GM12878 (cell line): ENCODE measurements at regions not wholly inside any gene's neighbourhood (a gene's known extent, or its start where the extent isn't known, plus 50 kb on each side); places are given as distances from the start of the nearest gene placed in this dataset.

Experiments
- ATAC-seq: fragments of 200-7000 bp; cut with Tn5 transposase; 3 replicates; pipeline ENCODE4 v1.9.1; 2020; ENCODE audit warnings: mild to moderate bottlenecking, moderate library complexity
- BruUV-seq: library from RNA; stranded (reverse); fragments of 400-500 nt; replicated peaks from 2 replicates; lab custom pipeline; 2021; lab: Mats Ljungman, UMichigan
- CTCF ChIA-PET: fragments of 300-600 bp; sonication (Branson Sonifier 250); formaldehyde crosslinking; extraction: SDS; loops from one replicate; lab custom pipeline; 2021; ENCODE audit warnings: inconsistent platforms; lab: Yijun Ruan, JAX
- POLR2A ChIA-PET: fragments of 350-600 bp; formaldehyde crosslinking; extraction: SDS; loops from one replicate; lab custom pipeline; 2021; ENCODE audit warnings: inconsistent platforms; lab: Charles Lee
- RAD21 ChIA-PET: fragments of 300-600 bp; sonication (Branson Sonifier 250); formaldehyde crosslinking; loops from one replicate; lab custom pipeline; 2023; ENCODE audit warnings: antibody characterized with exemption; ENCODE audit not compliant: unreplicated experiment; lab: Charles Lee
- SMC1A ChIA-PET: fragments of 300-600 bp; sonication (Branson Sonifier 250); formaldehyde crosslinking; loops from one replicate; lab custom pipeline; 2023; ENCODE audit not compliant: unreplicated experiment, uncharacterized antibody; lab: Charles Lee
- DNase-seq: peaks from one replicate; pipeline ENCODE4 v3.0.0-alpha.2; 2011; ENCODE audit warnings: low read depth, low spot score
- FAIRE-seq: peaks from 3 replicates; lab custom pipeline; 2011; peaks lifted over from hg19 to GRCh38; lab: Jason Lieb, UNC
- H2AFZ ChIP-seq: 2 replicates; pipeline ENCODE4 v1.6.0; 2011; ENCODE audit warnings: low read depth, low read length, control low read depth; ENCODE audit not compliant: control insufficient read depth
- H3K27ac ChIP-seq: 2 replicates; pipeline ENCODE4 v1.5.1; 2011; ENCODE audit warnings: control low read depth; ENCODE audit not compliant: control insufficient read depth, insufficient read depth
- H3K27me3 ChIP-seq, 2 experiments: replicated peaks in 1 of 2; 2 replicates each; pipeline versions ENCODE4 v1.6.0 to v1.6.1; 2011; ENCODE audit warnings: low read length in 1 of 2; ENCODE audit not compliant: control insufficient read depth in 2 of 2, insufficient read depth in 2 of 2
- H3K36me3 ChIP-seq, 2 experiments: 2 replicates each; pipeline ENCODE4 v1.5.1; 2011; ENCODE audit warnings: low read length in 1 of 2; ENCODE audit not compliant: control insufficient read depth in 2 of 2, insufficient read depth in 2 of 2
- H3K4me1 ChIP-seq: 2 replicates; pipeline ENCODE4 v1.6.1; 2011; ENCODE audit warnings: mild to moderate bottlenecking, low read length, moderate library complexity, mixed read lengths; ENCODE audit not compliant: control insufficient read depth, insufficient read depth
- H3K4me2 ChIP-seq: 2 replicates; pipeline ENCODE4 v1.6.0; 2011; ENCODE audit warnings: control low read depth; ENCODE audit not compliant: control insufficient read depth, insufficient read depth
- H3K4me3 ChIP-seq: fragments of 200-600 bp; sonication (generic); 2 replicates; pipeline ENCODE4 v1.5.1; 2016
- H3K79me2 ChIP-seq: 2 replicates; pipeline ENCODE4 v1.6.0; 2011; ENCODE audit warnings: low read length; ENCODE audit not compliant: control insufficient read depth, insufficient read depth
- H3K9ac ChIP-seq: 2 replicates; pipeline ENCODE4 v1.8.0; 2011; ENCODE audit warnings: low read length, control low read depth, mixed read lengths; ENCODE audit not compliant: control insufficient read depth, insufficient read depth
- H3K9me3 ChIP-seq: replicated peaks from 3 replicates; pipeline ENCODE4 v1.5.1; 2011; ENCODE audit warnings: mild to moderate bottlenecking, low read length; ENCODE audit not compliant: control insufficient read depth, insufficient read depth
- H4K20me1 ChIP-seq: 2 replicates; pipeline ENCODE4 v1.6.0; 2011; ENCODE audit not compliant: control insufficient read depth, insufficient read depth
- CUX1 ChIP-seq: IDR thresholded peaks from 2 replicates; pipeline ENCODE4 v1.6.1; 2012; ENCODE audit warnings: improper control_type of control experiment, low read depth, low read length; ENCODE audit not compliant: insufficient replicate concordance
- EED ChIP-seq: sonication (generic); IDR thresholded peaks from 2 replicates; pipeline ENCODE4 v1.6.1; 2016; ENCODE audit warnings: antibody characterized with exemption, low read depth
- KDM1A ChIP-seq: fragments of 200-600 bp; sonication (generic); IDR thresholded peaks from 2 replicates; pipeline ENCODE4 v1.6.1; 2016; ENCODE audit warnings: borderline replicate concordance
- RELA ChIP-seq: fragments of 450-650 bp; IDR thresholded peaks from 2 replicates; pipeline ENCODE4 v1.8.0; 2014; ENCODE audit warnings: borderline replicate concordance; ENCODE audit not compliant: partially characterized antibody
- SMAD5 ChIP-seq: IDR thresholded peaks from 2 replicates; pipeline ENCODE4 v1.6.1; 2016; ENCODE audit warnings: antibody characterized with exemption, low read depth
- ZBED1 ChIP-seq: IDR thresholded peaks from 2 replicates; pipeline ENCODE4 v1.6.1; 2016; ENCODE audit warnings: borderline replicate concordance
- ZNF592 ChIP-seq: fragments of 450-650 bp; IDR thresholded peaks from 2 replicates; pipeline ENCODE4 v1.6.1; 2017; ENCODE audit warnings: mild to moderate bottlenecking, moderate library complexity
- ZNF687 ChIP-seq: fragments of 450-650 bp; IDR thresholded peaks from 2 replicates; pipeline ENCODE4 v1.6.1; 2017; ENCODE audit warnings: mild to moderate bottlenecking, moderate library complexity
- WGBS: methylation state at CpG from one replicate; pipeline ENCODE4 v1.1.6; 2016; ENCODE audit warnings: low lambda C conversion rate; ENCODE audit not compliant: insufficient replicate concordance, insufficient coverage; ENCODE audit errors: missing lambda C conversion rate; 5-methylcytosine and 5-hydroxymethylcytosine counted together
- in situ Hi-C: fragments of 300-500 bp; cut with MboI; formaldehyde crosslinking; loops from 9 replicates; pipeline ENCODE4 v1.14.3; 2018; ENCODE audit warnings: mixed read lengths
- intact Hi-C: fragments of 100-400 bp; cut with micrococcal nuclease; formaldehyde crosslinking; loops from one replicate; pipeline ENCODE4 v1.14.2; 2022; ENCODE audit not compliant: unreplicated experiment

GRCh38 chr2:129771418-129772189, 207.9 kb upstream of the RAB6C start (continued):
- TF ChIP-seq ZNF687: no peak

- Histone ChIP-seq H3K27ac (no peak overlapping the region), H3K36me3 (no peaks in the 10 kb centered on the region), H3K27me3 (no peaks in the 10 kb centered on the region; a peak in 1 of 4 replicates), H2AFZ (no peak overlapping the region), H3K4me1 (no peaks in the 10 kb centered on the region), H3K4me2 (no peak overlapping the region), H3K79me2 (no peaks in the 10 kb centered on the region), H3K4me3 (no peak overlapping the region), H3K9me3 (no peaks in the 10 kb centered on the region), H3K9ac (no peak overlapping the region), H4K20me1 (no peaks in the 10 kb centered on the region)
- SMC1A ChIA-PET: no interaction called here
- intact Hi-C loops: no loop called here
- POLR2A ChIA-PET: no interaction called here
- ATAC-seq (no peak), FAIRE-seq (no peak), DNase-seq (no peak)
- no TSS peak for BruUV-seq
- CTCF ChIA-PET: no interaction called here
- WGBS: 0% methylated on average over 2 of the region's 2 CpGs
- RAD21 ChIA-PET: no interaction called here
- in situ Hi-C loops: no loop called here
- TF ChIP-seq RELA (no peak), ZBED1 (no peak), SMAD5 (no peak), ZNF592 (no peak), CUX1 (no peak), KDM1A (no peak), EED (no peak)
Measured at GRCh38 chr2:129772190-129772579, 207.3 kb upstream of the RAB6C start.
